IPS DF 4.7 (cell line): ENCODE measurements at regions not wholly inside any gene's neighbourhood (a gene's known extent, or its start where the extent isn't known, plus 50 kb on each side); places are given as distances from the start of the nearest gene placed in this dataset.
"Not testable (repeated sequence)": the region's sequence is repeated elsewhere in the genome, so short reads cannot be mapped to it uniquely, and the experiment has no call there.

Source experiments
- DNase-seq: peaks from one replicate; pipeline ENCODE4 v3.0.0-alpha.2; 2013; ENCODE audit warnings: low spot score; ENCODE audit errors: extremely low read depth

DNA sequence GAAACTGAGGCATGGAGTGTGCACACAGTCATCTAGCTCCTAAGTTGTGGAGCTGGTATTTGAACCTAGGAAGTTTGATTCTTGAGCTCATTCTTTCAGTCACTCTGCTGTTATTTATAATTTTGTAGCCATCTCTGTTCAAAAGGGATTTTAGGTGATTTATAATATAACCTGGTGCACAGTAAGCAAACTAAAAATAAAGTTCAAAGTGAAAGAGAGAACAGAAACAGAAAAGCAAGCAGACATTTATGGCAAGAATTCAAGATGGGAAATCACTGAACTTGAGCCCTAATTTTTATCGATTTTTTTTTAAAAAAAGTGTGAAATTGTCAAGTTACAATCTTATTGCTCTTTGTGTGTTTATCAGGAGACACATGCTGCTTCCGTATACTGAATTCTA, 71.4 kb upstream of the SLC7A14 start:
- no peak for DNase-seq

DNA sequence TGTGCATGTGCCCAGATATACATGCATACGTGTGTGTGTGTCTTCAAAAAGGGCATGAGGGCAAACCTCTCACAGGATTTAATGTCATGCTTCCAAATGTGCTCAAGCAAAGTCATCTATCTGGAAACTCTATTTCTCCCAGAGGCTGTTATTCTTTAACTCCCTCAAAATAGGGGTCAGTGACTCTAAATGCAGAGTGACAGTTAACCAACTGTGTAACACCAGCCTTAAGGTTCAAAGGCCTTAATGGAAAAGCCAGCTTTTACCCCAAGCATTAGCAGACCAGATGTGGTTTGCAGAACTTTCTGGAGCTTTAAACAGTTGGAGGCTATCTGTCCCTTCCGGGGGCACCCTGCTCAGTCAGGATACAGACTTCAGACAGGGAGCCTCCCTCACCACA, 70.4 kb upstream of the SLC7A14 start:
- no peak for DNase-seq

DNA sequence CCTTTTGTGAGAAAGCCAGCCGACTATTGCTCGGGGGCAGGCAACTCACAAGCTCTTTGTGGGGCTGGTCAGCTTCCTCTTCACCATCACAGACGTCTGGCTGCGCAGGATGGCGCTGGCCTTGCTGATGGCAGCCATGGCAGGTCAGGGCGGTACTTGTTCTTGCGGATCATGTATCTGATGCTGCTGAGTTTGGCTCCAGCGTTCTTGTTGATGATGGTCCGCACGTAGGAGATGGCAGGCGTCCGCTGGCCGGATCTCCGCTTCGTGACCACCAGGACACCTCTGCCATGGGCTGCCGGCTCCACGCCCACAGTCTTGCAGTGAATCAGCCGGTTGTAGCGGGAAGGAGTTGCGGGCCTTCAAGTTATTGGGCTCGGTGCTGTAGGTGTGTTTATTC, 67.9 kb upstream of the SLC7A14 start:
- DNase-seq = no peak

DNA sequence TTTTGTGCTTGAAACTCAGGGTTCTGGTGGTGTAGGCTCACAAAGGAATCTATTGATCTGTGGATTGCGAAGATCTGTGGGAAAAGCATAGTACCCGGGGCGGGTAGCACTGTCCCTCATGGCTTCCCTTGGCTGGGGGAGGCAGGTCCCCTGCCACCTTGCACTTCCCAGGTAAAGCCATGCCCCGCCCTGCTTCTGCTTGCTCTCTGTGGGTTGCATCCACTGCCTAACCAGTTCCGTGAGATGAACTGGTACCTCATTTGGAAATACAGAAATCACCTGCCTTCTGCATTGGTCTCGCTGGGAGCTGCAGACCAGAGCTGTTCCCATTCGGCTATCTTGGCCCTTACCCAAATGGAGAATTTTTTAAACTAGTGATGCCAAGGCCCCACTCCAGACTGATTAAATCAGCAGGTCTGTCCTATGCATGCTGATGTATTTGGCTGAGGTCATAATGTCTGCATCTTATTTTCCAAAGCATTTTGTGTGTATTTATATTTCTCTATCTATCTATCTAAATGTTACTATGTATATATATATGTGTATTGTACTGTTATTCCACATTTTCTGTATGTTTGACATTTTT, 65.5 kb upstream of the SLC7A14 start:
- no peak for DNase-seq

DNA sequence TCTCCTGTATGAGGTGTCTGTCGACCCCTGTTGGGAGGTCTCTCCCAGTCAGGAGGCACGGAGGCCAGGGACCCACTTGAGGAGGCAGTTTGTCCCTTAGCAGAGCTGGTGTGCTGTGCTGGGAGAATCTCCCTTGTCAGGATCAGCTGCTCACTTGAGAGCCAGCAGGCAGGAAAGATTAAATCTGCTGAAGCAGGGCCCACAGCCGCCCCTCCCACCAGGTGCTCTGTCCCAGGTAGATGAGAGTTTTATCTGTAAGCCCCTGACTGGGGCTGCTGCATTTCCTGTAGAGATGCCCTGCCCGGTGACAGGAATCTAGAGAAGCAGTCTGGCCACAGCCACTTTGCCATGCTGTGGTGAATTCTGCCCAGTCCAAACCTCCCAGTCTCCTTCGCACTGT, 64.7 kb upstream of the SLC7A14 start:
- DNase-seq = not testable (repeated sequence)

DNA sequence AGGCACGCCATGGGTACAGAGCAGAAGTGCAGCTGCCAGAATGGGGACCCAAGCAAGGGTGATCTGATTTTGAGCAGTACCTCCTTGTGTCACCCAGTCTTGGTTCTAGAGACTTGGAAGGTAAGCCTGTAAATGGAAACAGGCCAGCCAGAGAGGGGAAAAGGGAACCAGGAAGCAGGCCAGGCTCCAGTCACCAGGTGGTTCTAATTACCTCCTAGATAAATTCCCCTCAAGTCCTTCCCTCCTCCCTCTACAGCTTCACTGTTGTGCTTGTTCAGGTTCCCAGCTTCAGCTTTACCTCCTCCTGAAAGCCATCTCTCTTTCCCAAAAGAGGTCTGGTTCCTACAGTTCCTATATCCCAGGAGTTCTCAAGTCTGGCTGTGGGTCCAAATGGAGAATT, 58.8 kb upstream of the SLC7A14 start:
- no peak for DNase-seq

DNA sequence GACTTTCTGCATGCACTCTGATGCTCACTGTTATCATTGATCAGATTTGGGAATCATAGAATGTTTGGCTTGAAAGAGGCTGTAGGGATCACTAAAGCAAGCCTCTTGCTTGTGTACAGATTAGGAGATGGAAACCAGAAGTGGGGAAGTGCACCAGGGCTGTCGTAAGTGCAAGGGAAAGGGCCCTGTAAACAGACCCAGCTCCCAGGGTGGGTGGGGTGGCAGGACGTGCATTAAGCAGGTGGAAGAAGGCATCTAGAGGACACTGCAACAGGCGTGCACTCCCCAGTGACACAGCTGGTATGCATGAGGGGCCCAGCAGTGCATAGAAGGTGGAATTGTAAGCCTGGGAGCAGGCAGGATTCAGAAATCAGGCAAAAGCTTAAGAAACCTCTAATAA, 58.0 kb upstream of the SLC7A14 start:
- no peak for DNase-seq

DNA sequence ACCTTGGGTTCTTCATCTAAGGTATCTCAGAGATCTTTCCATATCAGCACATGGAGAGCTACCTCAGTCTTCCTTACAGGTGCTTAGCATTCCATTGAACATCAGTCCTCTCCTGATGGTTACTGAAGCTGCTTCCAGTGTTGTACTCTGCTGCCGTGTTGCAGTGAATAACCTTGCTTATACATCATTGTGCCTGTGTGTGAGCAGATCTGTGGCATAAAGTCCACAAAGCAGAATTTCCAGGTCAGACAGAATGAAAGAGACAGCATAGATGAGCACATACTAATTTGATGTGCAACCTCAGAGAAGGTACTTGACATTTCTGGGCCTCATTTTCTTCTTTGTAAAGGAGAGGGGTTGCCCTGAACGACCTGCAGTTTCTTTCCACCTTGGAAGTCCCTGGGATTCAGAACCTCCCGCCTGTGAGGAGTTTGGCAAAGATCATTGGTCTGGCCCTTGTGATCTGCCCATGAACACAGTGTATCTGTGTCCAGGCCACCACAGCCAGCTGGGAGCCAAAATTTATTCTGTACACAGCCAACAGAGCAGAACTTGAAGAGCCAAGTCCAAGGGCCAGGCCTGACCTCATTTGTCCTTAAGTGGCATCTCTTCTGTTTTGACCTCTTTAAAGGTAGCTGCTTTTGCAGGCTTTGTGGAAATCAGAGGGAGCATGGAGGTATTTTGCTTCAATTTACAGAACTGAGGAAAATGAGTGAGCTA, 57.2 kb upstream of the SLC7A14 start:
- DNase-seq = no peak

DNA sequence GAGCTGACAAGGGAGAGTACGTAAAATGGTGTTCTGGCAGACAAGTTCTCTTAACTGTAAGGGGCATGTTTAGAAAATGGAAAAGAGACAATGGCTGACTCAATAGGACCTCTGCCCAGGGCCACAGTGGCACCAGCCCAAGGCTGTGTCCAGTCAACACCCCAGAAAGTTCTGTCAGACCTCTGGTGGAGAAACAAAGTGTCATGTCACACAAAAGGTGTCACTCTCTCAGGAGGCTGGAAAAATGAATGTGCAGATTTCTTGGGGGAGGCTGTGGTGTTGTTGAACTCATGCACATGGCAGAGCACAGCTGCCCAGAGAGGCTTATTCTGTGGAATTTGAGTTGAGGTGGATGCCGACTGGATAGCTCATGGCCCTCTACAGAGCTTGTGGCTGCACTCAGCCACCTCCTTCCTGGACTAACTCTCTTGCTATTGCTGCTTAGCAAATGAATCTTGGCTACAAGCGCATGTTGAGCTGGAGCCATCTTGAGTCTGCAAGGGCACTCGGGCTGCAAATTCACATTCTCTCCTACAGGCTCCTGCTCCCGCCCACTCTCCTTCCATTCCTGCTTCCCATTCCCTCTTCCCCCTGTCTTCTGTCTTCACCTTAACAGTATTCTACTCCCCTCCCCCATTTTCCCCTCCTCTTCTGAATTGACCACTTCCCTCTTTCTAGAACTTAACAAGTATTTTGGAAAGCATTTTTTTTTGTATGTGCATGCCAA, 55.8 kb upstream of the SLC7A14 start:
- DNase-seq = no peak

DNA sequence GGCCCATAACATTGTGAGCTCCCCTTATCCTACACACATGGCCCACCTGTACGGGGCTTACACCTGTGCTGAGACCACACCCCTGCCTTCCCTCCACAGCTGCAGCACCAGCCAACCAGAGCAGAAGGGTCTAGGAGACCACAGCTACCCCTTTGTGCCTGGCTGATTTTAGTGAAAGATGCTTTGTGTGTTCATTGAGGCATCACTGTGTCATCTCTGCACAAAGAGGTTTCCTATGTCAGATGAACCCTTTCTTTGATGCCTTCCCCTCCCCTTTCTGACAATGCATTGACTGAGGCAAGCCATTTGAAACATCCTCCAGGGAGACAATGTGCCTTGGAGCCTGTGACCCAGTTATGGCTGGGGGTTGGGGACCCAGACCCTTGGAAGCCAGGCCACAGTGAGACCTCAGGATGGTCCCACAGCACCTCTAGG, 54.9 kb upstream of the SLC7A14 start:
- no peak for DNase-seq

DNA sequence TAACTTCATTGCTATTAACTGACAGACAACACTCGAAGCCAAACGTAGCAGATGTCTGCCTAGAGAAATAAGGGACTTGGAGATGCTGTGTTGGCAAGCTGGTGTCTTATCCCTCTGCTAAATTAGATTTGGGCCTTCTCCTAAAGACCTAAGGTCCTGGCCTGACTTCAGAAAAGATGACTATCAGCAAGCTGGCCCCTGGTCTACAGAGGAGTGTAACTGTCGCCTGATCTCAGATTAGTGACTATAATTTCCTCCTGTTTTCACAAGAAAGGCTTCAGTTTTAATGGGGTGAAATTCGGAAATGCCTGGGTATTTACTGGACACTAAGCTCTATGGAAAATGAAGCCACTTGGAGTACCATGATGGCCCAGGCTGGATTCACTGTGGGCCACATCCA, 53.1 kb upstream of the SLC7A14 start:
- DNase-seq = no peak

DNA sequence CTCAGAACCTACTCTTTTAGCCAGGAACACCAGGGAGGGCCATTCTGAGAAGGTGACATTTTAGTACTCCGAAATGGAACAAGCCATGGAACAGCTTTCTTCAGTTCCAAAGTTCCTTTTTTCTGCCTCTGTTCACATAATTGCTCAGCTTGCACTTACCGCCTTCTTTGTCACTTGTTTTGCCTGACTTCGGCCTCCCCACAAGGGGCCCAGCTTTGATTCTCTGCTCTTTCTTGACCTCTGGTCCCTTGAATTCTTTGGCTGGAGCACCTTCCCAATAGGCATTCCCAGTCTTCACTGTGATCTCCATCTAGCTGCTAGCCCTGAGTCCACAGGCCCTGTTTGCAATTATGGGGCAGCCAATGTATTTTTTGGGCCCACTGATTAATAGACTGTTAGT, 51.4 kb upstream of the SLC7A14 start:
- no peak for DNase-seq

DNA sequence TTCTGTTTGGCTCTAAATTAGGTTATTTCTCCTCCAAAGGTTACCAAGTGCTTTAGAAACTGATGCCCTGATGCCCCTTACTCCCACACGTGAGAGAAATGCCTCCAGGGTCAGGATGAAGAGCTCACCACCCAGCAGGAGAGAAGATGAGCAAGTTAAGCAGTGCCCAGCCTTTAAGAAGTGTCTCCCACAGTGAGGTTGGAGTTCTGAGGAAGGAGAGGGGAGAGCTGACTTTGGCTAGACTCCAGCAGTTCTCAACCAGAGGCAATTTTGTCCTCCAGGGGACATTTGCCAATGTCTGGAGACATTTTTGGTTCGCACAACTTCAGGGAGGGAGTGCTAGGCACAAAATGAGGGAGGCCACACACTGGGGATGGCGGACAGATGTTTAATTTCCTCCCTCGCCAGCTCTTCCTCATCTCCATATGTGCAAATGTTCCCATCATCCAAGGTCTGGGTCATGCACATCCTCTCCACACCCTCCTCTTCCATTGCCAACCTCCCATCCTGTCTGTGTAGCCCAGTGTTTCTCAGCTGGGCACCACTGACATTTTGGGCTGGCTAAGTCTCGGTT, 50.6 kb upstream of the SLC7A14 start:
- no peak for DNase-seq
